ENCODE measurements at regions not wholly inside any gene's neighbourhood (a gene's known extent, or its start where the extent isn't known, plus 50 kb on each side); places are given as distances from the start of the nearest gene placed in this dataset.

- Histone ChIP-seq H4K20me1 (ENCODE audit: low read length) (no peaks in the 10 kb centered on the region), H3K4me1 (ENCODE audit: insufficient read depth, low read length) (no peaks in the 10 kb centered on the region), H3K27me3 (ENCODE audit: low read length) (no peaks in the 10 kb centered on the region), H3K27ac (ENCODE audit: low read length) (no peak overlapping the region), H3K4me2 (ENCODE audit: low read length) (no peak overlapping the region), H3K4me3 (ENCODE audit: low read length) (no peak overlapping the region), H3K79me2 (ENCODE audit: low read length) (no peaks in the 10 kb centered on the region), H3K9ac (ENCODE audit: low read length) (no peak overlapping the region), H3K36me3 (ENCODE audit: low read depth, low read length) (no peaks in the 10 kb centered on the region), H3F3A (ENCODE audit: low read length, unreplicated experiment) (no peaks in the 10 kb centered on the region), H3K9me3 (ENCODE audit: low read length) (no peaks in the 10 kb centered on the region), H2AFZ (ENCODE audit: low read length) (no peak overlapping the region), H3K9me2 (replicated peaks; ENCODE audit: low read length) (no peaks in the 10 kb centered on the region)
- CTCF ChIA-PET: no interaction called here
- no peak for TF ChIP-seq EZH2 (IDR thresholded peaks at IDR 0.05; ENCODE audit: low read length, unreplicated experiment)
- TF ChIP-seq CTCF (conservative IDR thresholded peaks at IDR 0.05; ENCODE audit: low read depth, low read length): no peak
- no peak for TF ChIP-seq EZH2phosphoT487 (IDR thresholded peaks at IDR 0.05; ENCODE audit: borderline replicate concordance, low read length)
- DNase-seq: no peak
- no TSS peak for BruUV-seq (replicated peaks)
- intact Hi-C loops (cut with micrococcal nuclease): no loop called here
- POLR2A ChIA-PET (ENCODE audit: unreplicated experiment): no interaction called here
- no peak for ATAC-seq
Observed at GRCh38 chr12:68470664-68471328, 138.6 kb upstream of the MDM1 start.

- intact Hi-C loops (cut with micrococcal nuclease): no loop called here
- H3K9me2 ChIP-seq (replicated peaks; ENCODE audit: low read length): no peaks in the 10 kb centered on the region
- ATAC-seq (no peak), DNase-seq (no peak)
- no peaks in the 10 kb centered on the region for H3K27me3 ChIP-seq (ENCODE audit: low read length)
- no peak for TF ChIP-seq CTCF (conservative IDR thresholded peaks at IDR 0.05; ENCODE audit: low read depth, low read length)
- no peak for TF ChIP-seq EZH2 (IDR thresholded peaks at IDR 0.05; ENCODE audit: low read length, unreplicated experiment)
- no peak for TF ChIP-seq EZH2phosphoT487 (IDR thresholded peaks at IDR 0.05; ENCODE audit: borderline replicate concordance, low read length)
- peaks cover 3% of the 10 kb centered on the region for H3K4me1 ChIP-seq (ENCODE audit: insufficient read depth, low read length)
- H3K79me2 ChIP-seq (ENCODE audit: low read length): no peaks in the 10 kb centered on the region
- no peaks in the 10 kb centered on the region for H3K36me3 ChIP-seq (ENCODE audit: low read depth, low read length)
- H3F3A ChIP-seq (ENCODE audit: low read length, unreplicated experiment): no peaks in the 10 kb centered on the region
- H2AFZ ChIP-seq (ENCODE audit: low read length): no peak overlapping the region
- no peak overlapping the region for H3K4me3 ChIP-seq (ENCODE audit: low read length)
- no peak overlapping the region for H3K9ac ChIP-seq (ENCODE audit: low read length)
- POLR2A ChIA-PET (ENCODE audit: unreplicated experiment): no interaction called here
- no TSS peak for BruUV-seq (replicated peaks)
- no peak overlapping the region for H3K27ac ChIP-seq (ENCODE audit: low read length)
- CTCF ChIA-PET: no interaction called here
- H3K4me2 ChIP-seq (ENCODE audit: low read length): no peak overlapping the region
- no peaks in the 10 kb centered on the region for H4K20me1 ChIP-seq (ENCODE audit: low read length)
- no peaks in the 10 kb centered on the region for H3K9me3 ChIP-seq (ENCODE audit: low read length)
Observed at GRCh38 chr12:68474467-68475204, 136.1 kb upstream of the RAP1B start.

- ATAC-seq (no peak), DNase-seq (no peak)
- Histone ChIP-seq H3K27me3 (ENCODE audit: low read length) (no peaks in the 10 kb centered on the region), H3K9ac (ENCODE audit: low read length) (no peak overlapping the region), H3K79me2 (ENCODE audit: low read length) (no peaks in the 10 kb centered on the region), H3K4me3 (ENCODE audit: low read length) (no peak overlapping the region), H2AFZ (ENCODE audit: low read length) (no peak overlapping the region), H3K4me1 (ENCODE audit: insufficient read depth, low read length) (peaks cover 13% of the 10 kb centered on the region), H3K9me3 (ENCODE audit: low read length) (no peaks in the 10 kb centered on the region), H3K36me3 (ENCODE audit: low read depth, low read length) (no peaks in the 10 kb centered on the region), H3K9me2 (replicated peaks; ENCODE audit: low read length) (no peaks in the 10 kb centered on the region), H4K20me1 (ENCODE audit: low read length) (no peaks in the 10 kb centered on the region), H3K4me2 (ENCODE audit: low read length) (no peak overlapping the region), H3F3A (ENCODE audit: low read length, unreplicated experiment) (no peaks in the 10 kb centered on the region), H3K27ac (ENCODE audit: low read length) (no peak overlapping the region)
- BruUV-seq (replicated peaks): no TSS peak
- ChIA-PET POLR2A (ENCODE audit: unreplicated experiment) (no interaction called here), CTCF (no interaction called here)
- TF ChIP-seq EZH2phosphoT487 (IDR thresholded peaks at IDR 0.05; ENCODE audit: borderline replicate concordance, low read length): no peak
- TF ChIP-seq CTCF (conservative IDR thresholded peaks at IDR 0.05; ENCODE audit: low read depth, low read length): no peak
- TF ChIP-seq EZH2 (IDR thresholded peaks at IDR 0.05; ENCODE audit: low read length, unreplicated experiment): no peak
- intact Hi-C loops (cut with micrococcal nuclease): no loop called here
Observed at GRCh38 chr12:68476794-68477193, 133.9 kb upstream of the RAP1B start.
